H1 (cell line): ENCODE measurements at regions not wholly inside any gene's neighbourhood (a gene's known extent, or its start where the extent isn't known, plus 50 kb on each side); places are given as distances from the start of the nearest gene placed in this dataset.

ENCODE experiments used
- CTCF ChIA-PET: fragments of 300-600 bp; sonication (Branson Sonifier 250); formaldehyde crosslinking; loops from one replicate; lab custom pipeline; 2021; ENCODE audit not compliant: partially characterized antibody; lab: Charles Lee
- POLR2A ChIA-PET: fragments of 300-600 bp; sonication (Branson Sonifier 250); formaldehyde crosslinking; loops from one replicate; lab custom pipeline; 2021; ENCODE audit warnings: inconsistent platforms; ENCODE audit not compliant: partially characterized antibody; lab: Charles Lee
- DNase-seq, 2 experiments: peaks; one replicate each; pipeline versions ENCODE4 v3.0.0 to v3.0.0-alpha.2; 2010 to 2022; ENCODE audit warnings: low spot score in 2 of 2, low read depth in 1 of 2, mixed read lengths in 1 of 2
- FAIRE-seq: peaks from 2 replicates; lab custom pipeline; 2011; peaks lifted over from hg19 to GRCh38; lab: Jason Lieb, UNC
- H2AFZ ChIP-seq: 2 replicates; pipeline ENCODE4 v1.8.1; 2012; ENCODE audit warnings: low read length, inconsistent platforms
- H2AK5ac ChIP-seq: 2 replicates; pipeline ENCODE4 v1.6.1; 2013; ENCODE audit warnings: low read depth, low read length
- H2BK120ac ChIP-seq: replicated peaks from 2 replicates; pipeline ENCODE3; 2013; ENCODE audit warnings: low read depth, low read length, inconsistent platforms
- H2BK12ac ChIP-seq: 2 replicates; pipeline ENCODE4 v1.6.1; 2013; ENCODE audit warnings: low read depth, low read length
- H2BK15ac ChIP-seq: 2 replicates; pipeline ENCODE4 v1.6.1; 2013; ENCODE audit warnings: low read length
- H2BK20ac ChIP-seq: 2 replicates; pipeline ENCODE4 v1.6.1; 2013; ENCODE audit warnings: low read length
- H2BK5ac ChIP-seq: 2 replicates; pipeline ENCODE4 v1.6.1; 2013; ENCODE audit warnings: low read depth, low read length
- H3K14ac ChIP-seq: 2 replicates; pipeline ENCODE4 v1.6.1; 2013; ENCODE audit warnings: inconsistent platforms; ENCODE audit not compliant: insufficient read length
- H3K18ac ChIP-seq: 2 replicates; pipeline ENCODE4 v1.6.1; 2013; ENCODE audit warnings: low read length; ENCODE audit errors: extremely low read depth
- H3K23ac ChIP-seq: 2 replicates; pipeline ENCODE4 v1.6.1; 2013; ENCODE audit warnings: inconsistent platforms; ENCODE audit not compliant: insufficient read length
- H3K23me2 ChIP-seq: 2 replicates; pipeline ENCODE4 v1.6.1; 2013; ENCODE audit warnings: low read depth, low read length
- H3K27ac ChIP-seq: 2 replicates; pipeline ENCODE4 v1.6.1; 2011; ENCODE audit warnings: low read depth, low read length, inconsistent platforms
- H3K27me3 ChIP-seq, 4 experiments: replicated peaks in 1 of 4; 1 replicate in 1 of 4; 2 replicates in 3 of 4; pipeline versions ENCODE4 v1.6.1 to v1.8.1; 2011 to 2013; ENCODE audit warnings: low read length in 3 of 4, mild to moderate bottlenecking in 3 of 4, inconsistent platforms in 2 of 4, mixed read lengths in 2 of 4, moderate library complexity in 1 of 4; ENCODE audit not compliant: control insufficient read depth in 3 of 4, insufficient read depth in 3 of 4; ENCODE audit errors: extremely low read depth in 1 of 4
- H3K36me3 ChIP-seq, 4 experiments: 2 replicates each; pipeline versions ENCODE4 v1.6.1 to v1.8.1; 2011 to 2013; ENCODE audit warnings: mild to moderate bottlenecking in 4 of 4, low read length in 3 of 4, moderate library complexity in 2 of 4, control low read depth in 1 of 4, inconsistent platforms in 1 of 4; ENCODE audit not compliant: insufficient read depth in 4 of 4, control insufficient read depth in 2 of 4
- H3K4ac ChIP-seq: replicated peaks from 2 replicates; pipeline ENCODE3; 2013; ENCODE audit warnings: low read length, low read depth, mixed read lengths, inconsistent platforms; ENCODE audit not compliant: insufficient read length
- H3K4me1 ChIP-seq, 4 experiments: replicated peaks in 1 of 4; 1 replicate in 1 of 4; 2 replicates in 3 of 4; pipeline versions ENCODE4 v1.6.1 to v1.8.1; 2011 to 2013; ENCODE audit warnings: low read length in 3 of 4, inconsistent platforms in 2 of 4, mixed read lengths in 1 of 4; ENCODE audit not compliant: insufficient read depth in 4 of 4, control insufficient read depth in 3 of 4
- H3K4me2 ChIP-seq, 2 experiments: 2 replicates each; pipeline versions ENCODE4 v1.6.1 to v1.8.1; 2011 to 2013; ENCODE audit warnings: low read depth in 2 of 2, low read length in 2 of 2, control low read depth in 1 of 2, inconsistent platforms in 1 of 2, mild to moderate bottlenecking in 1 of 2; ENCODE audit not compliant: insufficient read depth in 1 of 2
- H3K4me3 ChIP-seq, 4 experiments: fragments of 200-600, 300-600 bp in 1 of 4; sonication (generic), shearing (Covaris generic), sonication (Bioruptor Twin) in 1 of 4; 2 replicates each; pipeline versions ENCODE4 v1.5.1 to v1.8.1; 2011 to 2016; ENCODE audit warnings: low read length in 4 of 4, low read depth in 3 of 4, control low read depth in 2 of 4, inconsistent platforms in 2 of 4, mild to moderate bottlenecking in 2 of 4, mixed read lengths in 1 of 4, moderate library complexity in 1 of 4; ENCODE audit not compliant: insufficient read depth in 2 of 4; ENCODE audit errors: extremely low read depth in 1 of 4
- H3K56ac ChIP-seq: replicated peaks from 2 replicates; pipeline ENCODE3; 2013; ENCODE audit warnings: low read depth, mild to moderate bottlenecking, mixed read lengths, low read length, inconsistent platforms; ENCODE audit not compliant: insufficient read length
- H3K79me1 ChIP-seq: 2 replicates; pipeline ENCODE4 v1.6.1; 2013; ENCODE audit warnings: low read depth, low read length, control low read depth
- H3K79me2 ChIP-seq, 2 experiments: 2 replicates each; pipeline versions ENCODE4 v1.6.1 to v1.8.1; 2012 to 2013; ENCODE audit warnings: low read length in 2 of 2, mild to moderate bottlenecking in 2 of 2, inconsistent platforms in 1 of 2; ENCODE audit not compliant: insufficient read depth in 2 of 2, control insufficient read depth in 1 of 2
- H3K9ac ChIP-seq, 4 experiments: replicated peaks in 1 of 4; 1 replicate in 1 of 4; 2 replicates in 3 of 4; pipeline versions ENCODE4 v1.6.1 to v1.8.1; 2011 to 2013; ENCODE audit warnings: low read depth in 3 of 4, low read length in 3 of 4, control low read depth in 2 of 4, mild to moderate bottlenecking in 2 of 4, moderate library complexity in 2 of 4, inconsistent platforms in 1 of 4; ENCODE audit errors: extremely low read depth in 1 of 4
- H3K9me3 ChIP-seq, 2 experiments: 2 replicates each; pipeline versions ENCODE4 v1.6.1 to v1.8.1; 2012 to 2013; ENCODE audit warnings: mild to moderate bottlenecking in 2 of 2, moderate library complexity in 2 of 2, control low read depth in 1 of 2, inconsistent platforms in 1 of 2, low read depth in 1 of 2, low read length in 1 of 2, mixed read lengths in 1 of 2; ENCODE audit not compliant: insufficient read depth in 2 of 2
- H4K20me1 ChIP-seq, 2 experiments: replicated peaks in 1 of 2; 2 replicates each; pipeline versions ENCODE3 to v1.8.1; 2011 to 2013; ENCODE audit warnings: inconsistent platforms in 2 of 2, low read length in 2 of 2, mild to moderate bottlenecking in 1 of 2; ENCODE audit not compliant: insufficient read depth in 2 of 2, control insufficient read depth in 1 of 2
- H4K5ac ChIP-seq: 2 replicates; pipeline ENCODE4 v1.6.1; 2013; ENCODE audit warnings: low read length, low read depth, mixed read lengths, inconsistent platforms; ENCODE audit not compliant: insufficient read length
- H4K8ac ChIP-seq: 2 replicates; pipeline ENCODE4 v1.8.0; 2013; ENCODE audit warnings: mild to moderate bottlenecking, moderate library complexity, low read length, inconsistent platforms; ENCODE audit not compliant: insufficient read depth; ENCODE audit errors: extremely low read depth
- H4K91ac ChIP-seq: replicated peaks from 2 replicates; pipeline ENCODE3; 2013; ENCODE audit warnings: low read length, mixed read lengths, inconsistent platforms; ENCODE audit not compliant: insufficient read length
- ASH2L ChIP-seq: fragments of 200-600, 300-600 bp; sonication (generic); IDR thresholded peaks from one replicate; pipeline ENCODE4 v1.7.1; 2017; ENCODE audit warnings: low read length
- CBX8 ChIP-seq: fragments of 300-800, 300-1000 bp; sonication (generic); IDR thresholded peaks from 2 replicates; pipeline ENCODE4 v1.7.1; 2016; ENCODE audit warnings: low read depth, low read length, borderline replicate concordance
- CHD1 ChIP-seq: IDR thresholded peaks from 2 replicates; pipeline ENCODE4 v1.6.1; 2012; ENCODE audit warnings: low read depth, low read length, improper control_type of control experiment
- EGR1 ChIP-seq: IDR thresholded peaks from 2 replicates; pipeline ENCODE4 v1.6.1; 2011; ENCODE audit warnings: low read depth, low read length, borderline replicate concordance
- EZH2 ChIP-seq: fragments of 200-600 bp; sonication (generic); IDR thresholded peaks from 2 replicates; pipeline ENCODE4 v1.7.1; 2012; ENCODE audit warnings: low read depth, mild to moderate bottlenecking, moderate library complexity, low read length, inconsistent platforms; ENCODE audit not compliant: severe bottlenecking
- FOSL1 ChIP-seq: IDR thresholded peaks from 2 replicates; pipeline ENCODE4 v1.6.1; 2011; ENCODE audit warnings: mild to moderate bottlenecking, low read depth, low read length, moderate library complexity; ENCODE audit not compliant: insufficient read depth
- GABPA ChIP-seq: IDR thresholded peaks from 2 replicates; pipeline ENCODE4 v1.6.1; 2011; ENCODE audit warnings: mild to moderate bottlenecking, low read length, moderate library complexity, borderline replicate concordance; ENCODE audit not compliant: insufficient read depth
- GTF2F1 ChIP-seq: IDR thresholded peaks from 2 replicates; pipeline ENCODE4 v1.6.1; 2012; ENCODE audit warnings: low read depth, low read length, improper control_type of control experiment, borderline replicate concordance
- NRF1 ChIP-seq: IDR thresholded peaks from 2 replicates; pipeline ENCODE4 v1.6.1; 2011; ENCODE audit warnings: mild to moderate bottlenecking, low read depth, low read length, improper control_type of control experiment
- POLR2A ChIP-seq, 2 experiments: IDR thresholded peaks; 1 replicate in 1 of 2; 2 replicates in 1 of 2; pipeline ENCODE4 v1.6.1; 2011; ENCODE audit warnings: low read depth in 2 of 2, low read length in 2 of 2, mild to moderate bottlenecking in 2 of 2; ENCODE audit errors: control extremely low read depth in 1 of 2
- RFX5 ChIP-seq: IDR thresholded peaks from 2 replicates; pipeline ENCODE4 v1.6.1; 2011; ENCODE audit warnings: low read depth, low read length, improper control_type of control experiment, borderline replicate concordance
- RNF2 ChIP-seq: fragments of 200-900, 300-1000 bp; sonication (generic); IDR thresholded peaks from 2 replicates; pipeline ENCODE4 v1.7.1; 2016; ENCODE audit warnings: borderline replicate concordance, low read depth, mild to moderate bottlenecking, antibody characterized with exemption, low read length; ENCODE audit not compliant: poor library complexity, severe bottlenecking; ENCODE audit errors: missing control alignments
- SIX5 ChIP-seq: IDR thresholded peaks from 2 replicates; pipeline ENCODE4 v1.6.1; 2011; ENCODE audit warnings: mild to moderate bottlenecking, low read depth, low read length
- SP1 ChIP-seq: IDR thresholded peaks from 2 replicates; pipeline ENCODE4 v1.6.1; 2011; ENCODE audit warnings: low read depth, low read length
- TEAD4 ChIP-seq: IDR thresholded peaks from 2 replicates; pipeline ENCODE4 v1.6.1; 2012; ENCODE audit warnings: low read depth, low read length, inconsistent platforms, mixed read lengths
- TF ChIP-seq, protein P1 (sequence below): IDR thresholded peaks from 2 replicates; pipeline ENCODE4 v1.6.1; 2012; ENCODE audit warnings: inconsistent platforms

DNA sequence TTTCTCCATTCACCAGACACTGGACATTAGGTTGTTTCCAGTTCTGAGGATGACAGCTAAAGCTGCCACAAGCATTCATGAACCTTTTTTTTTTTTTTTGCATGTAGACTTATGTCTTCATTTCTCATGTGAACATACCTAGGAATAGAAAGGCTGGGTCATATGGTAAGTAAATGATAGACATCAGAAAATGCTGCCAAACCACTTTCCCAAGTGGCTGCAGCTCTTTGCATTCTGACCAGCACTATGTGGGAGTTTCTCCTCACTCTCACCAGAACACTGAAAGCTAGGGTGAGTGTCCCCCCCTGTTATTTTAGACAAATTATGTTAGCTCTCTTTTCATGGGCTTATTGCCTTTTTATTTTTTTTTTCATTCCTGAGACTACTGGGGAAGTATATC, 197.5 kb downstream of the OTOR start:
- H3K79me1 ChIP-seq, result no peaks in the 10 kb centered on the region
- FAIRE-seq (no peak), DNase-seq (no peak)
- H2BK20ac ChIP-seq, result no peak overlapping the region
- no peak overlapping the region for H3K18ac ChIP-seq
- no peak overlapping the region for H3K4ac ChIP-seq
- no peak overlapping the region for H3K4me3 ChIP-seq
- no peak overlapping the region for H3K4me2 ChIP-seq
- no peak overlapping the region for H2BK12ac ChIP-seq
- no peak overlapping the region for H4K91ac ChIP-seq
- H3K36me3 ChIP-seq, result no peaks in the 10 kb centered on the region
- H2BK15ac ChIP-seq, result no peak overlapping the region
- H4K20me1 ChIP-seq, result no peaks in the 10 kb centered on the region
- H3K4me1 ChIP-seq, result peaks cover 0 to 12% (median 8%) of the 10 kb centered on the region in 4 experiments; a peak in 3 of 7 replicates
- H3K14ac ChIP-seq, result no peak overlapping the region
- no peak overlapping the region for H4K5ac ChIP-seq
- no peak overlapping the region for H2AK5ac ChIP-seq
- no peak overlapping the region for H2BK5ac ChIP-seq
- H3K27me3 ChIP-seq, result no peaks in the 10 kb centered on the region
- H4K8ac ChIP-seq, result no peak overlapping the region
- H3K23ac ChIP-seq, result no peak overlapping the region
- peaks cover 0 to 6% of the 10 kb centered on the region in 2 experiments; a peak in 1 of 4 replicates for H3K9me3 ChIP-seq
- POLR2A ChIA-PET, result no interaction called here
- H3K56ac ChIP-seq, result no peak overlapping the region
- H3K23me2 ChIP-seq, result no peaks in the 10 kb centered on the region
- no peaks in the 10 kb centered on the region for H3K79me2 ChIP-seq
- no peak overlapping the region for H3K27ac ChIP-seq
- H2AFZ ChIP-seq, result no peak overlapping the region
- H2BK120ac ChIP-seq, result no peak overlapping the region
- H3K9ac ChIP-seq, result no peak overlapping the region
- CTCF ChIA-PET, result no interaction called here
- TF ChIP-seq EZH2, result no peak
- no peak for TF ChIP-seq POLR2A (IDR thresholded peaks at IDR 0.05; ENCODE audit: control extremely low read depth in 1 of 2, low read depth in 2 of 2, low read length in 2 of 2)
- TF ChIP-seq GABPA, result no peak
- TF ChIP-seq, protein P1, sequence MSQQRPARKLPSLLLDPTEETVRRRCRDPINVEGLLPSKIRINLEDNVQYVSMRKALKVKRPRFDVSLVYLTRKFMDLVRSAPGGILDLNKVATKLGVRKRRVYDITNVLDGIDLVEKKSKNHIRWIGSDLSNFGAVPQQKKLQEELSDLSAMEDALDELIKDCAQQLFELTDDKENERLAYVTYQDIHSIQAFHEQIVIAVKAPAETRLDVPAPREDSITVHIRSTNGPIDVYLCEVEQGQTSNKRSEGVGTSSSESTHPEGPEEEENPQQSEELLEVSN, result no peak
- TF ChIP-seq EGR1, result no peak
- TF ChIP-seq RFX5, result no peak
- no peak for TF ChIP-seq GTF2F1
- TF ChIP-seq FOSL1, result no peak
- no peak for TF ChIP-seq CHD1
- TF ChIP-seq NRF1, result no peak
- TF ChIP-seq CBX8, result no peak
- TF ChIP-seq SP1, result no peak
- TF ChIP-seq ASH2L, result no peak
- no peak for TF ChIP-seq SIX5
- TF ChIP-seq TEAD4, result no peak
- no peak for TF ChIP-seq RNF2
